CD8-positive, alpha-beta memory T cell (primary cell): ENCODE measurements at regions not wholly inside any gene's neighbourhood (a gene's known extent, or its start where the extent isn't known, plus 50 kb on each side); places are given as distances from the start of the nearest gene placed in this dataset.

Experiments
- CTCF ChIA-PET: fragments of 350-600 bp; sonication (Branson Sonifier 250); formaldehyde crosslinking; loops from one replicate; lab custom pipeline; 2021; ENCODE audit warnings: antibody characterized with exemption; lab: Charles Lee
- POLR2A ChIA-PET: fragments of 350-600 bp; sonication (Branson Sonifier 250); formaldehyde crosslinking; loops from one replicate; lab custom pipeline; 2021; ENCODE audit warnings: antibody characterized with exemption; lab: Charles Lee
- DNase-seq, 5 donors: peaks; one replicate each; pipeline versions ENCODE4 v3.0.0 to v3.0.0-alpha.2; 2020 to 2022; ENCODE audit warnings: mixed read lengths in 1 of 5
- H3K27ac ChIP-seq: one replicate; pipeline ENCODE4 v1.7.0; 2013; ENCODE audit warnings: low read depth, mild to moderate bottlenecking, low read length, moderate library complexity
- H3K27me3 ChIP-seq: 2 replicates; pipeline ENCODE4 v1.7.0; 2013; ENCODE audit warnings: low read length, mild to moderate bottlenecking; ENCODE audit not compliant: insufficient read depth, poor library complexity, severe bottlenecking
- H3K36me3 ChIP-seq: 2 replicates; pipeline ENCODE4 v1.7.0; 2013; ENCODE audit warnings: mild to moderate bottlenecking, low read length, moderate library complexity; ENCODE audit not compliant: insufficient read depth
- H3K4me1 ChIP-seq: 2 replicates; pipeline ENCODE4 v1.7.0; 2013; ENCODE audit warnings: mild to moderate bottlenecking, low read length, moderate library complexity; ENCODE audit not compliant: insufficient read depth
- H3K4me3 ChIP-seq: 2 replicates; pipeline ENCODE4 v1.7.0; 2013; ENCODE audit warnings: mild to moderate bottlenecking, low read length
- H3K9me3 ChIP-seq: 2 replicates; pipeline ENCODE4 v1.7.0; 2013; ENCODE audit warnings: mild to moderate bottlenecking, low read length
- H3K27ac Mint-ChIP-seq, 8 donors: one replicate each; pipeline ENCODE4 v1.8.0; 2020 to 2021; ENCODE audit warnings: mixed read lengths in 8 of 8, mild to moderate bottlenecking in 6 of 8, inconsistent platforms in 3 of 8, moderate library complexity in 3 of 8
- H3K27me3 Mint-ChIP-seq, 2 donors: one replicate each; pipeline ENCODE4 v1.8.0; 2020 to 2021; ENCODE audit warnings: mixed read lengths in 2 of 2, mild to moderate bottlenecking in 1 of 2, moderate library complexity in 1 of 2
- H3K36me3 Mint-ChIP-seq, 3 donors: one replicate each; pipeline ENCODE4 v1.8.0; 2020 to 2021; ENCODE audit warnings: mixed read lengths in 3 of 3, inconsistent platforms in 1 of 3, mild to moderate bottlenecking in 1 of 3
- H3K4me1 Mint-ChIP-seq, 3 donors: one replicate each; pipeline ENCODE4 v1.8.0; 2020 to 2021; ENCODE audit warnings: mixed read lengths in 3 of 3, inconsistent platforms in 1 of 3, mild to moderate bottlenecking in 1 of 3
- H3K4me3 Mint-ChIP-seq, 7 donors: one replicate each; pipeline ENCODE4 v1.8.0; 2020 to 2021; ENCODE audit warnings: mixed read lengths in 7 of 7, mild to moderate bottlenecking in 6 of 7, moderate library complexity in 4 of 7, inconsistent platforms in 2 of 7
- H3K9me3 Mint-ChIP-seq, 5 donors: one replicate each; pipeline ENCODE4 v1.8.0; 2020 to 2022; ENCODE audit warnings: mixed read lengths in 5 of 5, mild to moderate bottlenecking in 3 of 5, moderate library complexity in 2 of 5, inconsistent platforms in 1 of 5

GRCh38 chr6:88374553-88374952 is 208.4 kb upstream of the CNR1 start:
- Mint-ChIP-seq H3K9me3 (no peaks in the 10 kb centered on the region), H3K36me3 (no peaks in the 10 kb centered on the region), H3K27ac (no peak overlapping the region), H3K4me3 (no peak overlapping the region), H3K4me1 (no peaks in the 10 kb centered on the region), H3K27me3 (peaks cover 12 to 14% of the 10 kb centered on the region in 2 donors)
- no peaks in the 10 kb centered on the region for H3K36me3 ChIP-seq
- ChIA-PET POLR2A (no interaction called here), CTCF (no interaction called here)
- no peaks in the 10 kb centered on the region for H3K27me3 ChIP-seq
- DNase-seq, result no peak
- H3K4me3 ChIP-seq, result no peak overlapping the region
- H3K4me1 ChIP-seq, result no peaks in the 10 kb centered on the region
- no peak overlapping the region for H3K27ac ChIP-seq
- no peaks in the 10 kb centered on the region for H3K9me3 ChIP-seq

GRCh38 chr6:88371480-88371879 is 205.3 kb upstream of the CNR1 start:
- no peaks in the 10 kb centered on the region for H3K27me3 ChIP-seq
- no peaks in the 10 kb centered on the region for H3K4me1 ChIP-seq
- no peak overlapping the region for H3K4me3 Mint-ChIP-seq
- CTCF ChIA-PET, result no interaction called here
- no peak overlapping the region for H3K27ac ChIP-seq
- H3K9me3 ChIP-seq, result no peaks in the 10 kb centered on the region
- no peaks in the 10 kb centered on the region for H3K36me3 Mint-ChIP-seq
- peaks cover 16 to 22% of the 10 kb centered on the region in 2 donors for H3K27me3 Mint-ChIP-seq
- DNase-seq, result no peak
- H3K9me3 Mint-ChIP-seq, result no peaks in the 10 kb centered on the region
- H3K27ac Mint-ChIP-seq, result no peak overlapping the region
- POLR2A ChIA-PET, result no interaction called here
- H3K4me1 Mint-ChIP-seq, result no peaks in the 10 kb centered on the region
- no peaks in the 10 kb centered on the region for H3K36me3 ChIP-seq
- H3K4me3 ChIP-seq, result no peak overlapping the region

GRCh38 chr6:88370127-88370710 is 204.1 kb upstream of the CNR1 start:
- no peaks in the 10 kb centered on the region for H3K9me3 ChIP-seq
- H3K27me3 ChIP-seq, result no peaks in the 10 kb centered on the region
- Mint-ChIP-seq H3K27ac (no peak overlapping the region), H3K27me3 (peaks cover 13 to 20% of the 10 kb centered on the region in 2 donors), H3K9me3 (no peaks in the 10 kb centered on the region), H3K4me3 (no peak overlapping the region), H3K4me1 (no peaks in the 10 kb centered on the region), H3K36me3 (no peaks in the 10 kb centered on the region)
- CTCF ChIA-PET, result no interaction called here
- POLR2A ChIA-PET, result no interaction called here
- no peak for DNase-seq
- no peak overlapping the region for H3K4me3 ChIP-seq
- no peak overlapping the region for H3K27ac ChIP-seq
- no peaks in the 10 kb centered on the region for H3K4me1 ChIP-seq
- no peaks in the 10 kb centered on the region for H3K36me3 ChIP-seq

- ChIA-PET CTCF (no interaction called here), POLR2A (no interaction called here)
Measured at GRCh38 chr6:88369262-88369661, 203.1 kb upstream of the CNR1 start.

GRCh38 chr6:88368071-88368787 is 202.1 kb upstream of the CNR1 start:
- Histone ChIP-seq H3K27ac (no peak overlapping the region), H3K4me1 (no peaks in the 10 kb centered on the region), H3K27me3 (no peaks in the 10 kb centered on the region), H3K9me3 (no peaks in the 10 kb centered on the region), H3K4me3 (no peak overlapping the region), H3K36me3 (no peaks in the 10 kb centered on the region)
- DNase-seq, result no peak
- Mint-ChIP-seq H3K36me3 (no peaks in the 10 kb centered on the region), H3K27ac (no peak overlapping the region), H3K27me3 (peaks cover 9 to 19% of the 10 kb centered on the region in 2 donors), H3K9me3 (no peaks in the 10 kb centered on the region), H3K4me1 (no peaks in the 10 kb centered on the region), H3K4me3 (no peak overlapping the region)
- ChIA-PET POLR2A (no interaction called here), CTCF (no interaction called here)

More at GRCh38 chr6:88369262-88369661, 203.1 kb upstream of the CNR1 start:
- no peaks in the 10 kb centered on the region for H3K4me1 Mint-ChIP-seq
- Histone ChIP-seq H3K27me3 (no peaks in the 10 kb centered on the region), H3K4me1 (no peaks in the 10 kb centered on the region), H3K4me3 (no peak overlapping the region), H3K9me3 (no peaks in the 10 kb centered on the region), H3K36me3 (no peaks in the 10 kb centered on the region), H3K27ac (no peak overlapping the region)
- no peaks in the 10 kb centered on the region for H3K36me3 Mint-ChIP-seq
- H3K4me3 Mint-ChIP-seq, result no peak overlapping the region
- H3K27me3 Mint-ChIP-seq, result peaks cover 13 to 19% of the 10 kb centered on the region in 2 donors
- no peak overlapping the region for H3K27ac Mint-ChIP-seq
- no peak for DNase-seq
- no peaks in the 10 kb centered on the region for H3K9me3 Mint-ChIP-seq

GRCh38 chr6:88367248-88367647 is 201.1 kb upstream of the CNR1 start:
- H3K4me3 ChIP-seq, result no peak overlapping the region
- POLR2A ChIA-PET, result no interaction called here
- no peak for DNase-seq
- no peaks in the 10 kb centered on the region for H3K9me3 Mint-ChIP-seq
- H3K4me1 ChIP-seq, result no peaks in the 10 kb centered on the region
- no peak overlapping the region for H3K27ac ChIP-seq
- no peaks in the 10 kb centered on the region for H3K4me1 Mint-ChIP-seq
- no peak overlapping the region for H3K27ac Mint-ChIP-seq
- peaks cover 9 to 19% of the 10 kb centered on the region in 2 donors for H3K27me3 Mint-ChIP-seq
- no peaks in the 10 kb centered on the region for H3K36me3 ChIP-seq
- no peaks in the 10 kb centered on the region for H3K27me3 ChIP-seq
- no peaks in the 10 kb centered on the region for H3K9me3 ChIP-seq
- CTCF ChIA-PET, result no interaction called here
- H3K36me3 Mint-ChIP-seq, result no peaks in the 10 kb centered on the region
- H3K4me3 Mint-ChIP-seq, result no peak overlapping the region

GRCh38 chr6:88366672-88367071 is 200.5 kb upstream of the CNR1 start:
- Histone ChIP-seq H3K27ac (no peak overlapping the region), H3K4me3 (no peak overlapping the region), H3K9me3 (no peaks in the 10 kb centered on the region), H3K4me1 (no peaks in the 10 kb centered on the region), H3K36me3 (no peaks in the 10 kb centered on the region), H3K27me3 (no peaks in the 10 kb centered on the region)
- Mint-ChIP-seq H3K4me3 (no peak overlapping the region), H3K36me3 (no peaks in the 10 kb centered on the region), H3K27me3 (peaks cover 7 to 19% of the 10 kb centered on the region in 2 donors), H3K9me3 (no peaks in the 10 kb centered on the region), H3K4me1 (no peaks in the 10 kb centered on the region), H3K27ac (no peak overlapping the region)
- no peak for DNase-seq
- POLR2A ChIA-PET, result no interaction called here
- CTCF ChIA-PET, result no interaction called here

- ChIA-PET CTCF (no interaction called here), POLR2A (no interaction called here)
- Mint-ChIP-seq H3K4me1 (no peaks in the 10 kb centered on the region), H3K27ac (no peak overlapping the region), H3K4me3 (no peak overlapping the region), H3K27me3 (peaks cover 7 to 19% of the 10 kb centered on the region in 2 donors), H3K9me3 (no peaks in the 10 kb centered on the region), H3K36me3 (no peaks in the 10 kb centered on the region)
- Histone ChIP-seq H3K4me3 (no peak overlapping the region), H3K27me3 (no peaks in the 10 kb centered on the region), H3K27ac (no peak overlapping the region), H3K36me3 (no peaks in the 10 kb centered on the region), H3K9me3 (no peaks in the 10 kb centered on the region), H3K4me1 (no peaks in the 10 kb centered on the region)
- DNase-seq, result no peak
Measured at GRCh38 chr6:88365656-88366055, 199.5 kb upstream of the CNR1 start.
